Colonic mucosa (tissue), 4 donors: ENCODE measurements at regions not wholly inside any gene's neighbourhood (a gene's known extent, or its start where the extent isn't known, plus 50 kb on each side); places are given as distances from the start of the nearest gene placed in this dataset.

Source experiments
- DNase-seq: peaks from one replicate; pipeline ENCODE4 v3.0.0-alpha.2; 2020
- H3K27ac ChIP-seq: fragments of 200-600 bp; one replicate; pipeline ENCODE4 v1.8.0; 2021
- H3K27me3 ChIP-seq: fragments of 200-600 bp; one replicate; pipeline ENCODE4 v1.8.0; 2021
- H3K36me3 ChIP-seq: fragments of 200-600 bp; one replicate; pipeline ENCODE4 v1.8.0; 2021
- H3K4me1 ChIP-seq: fragments of 200-600 bp; one replicate; pipeline ENCODE4 v1.8.0; 2021; ENCODE audit warnings: mild to moderate bottlenecking
- H3K4me3 ChIP-seq: fragments of 200-600 bp; one replicate; pipeline ENCODE4 v1.8.0; 2021
- H3K9ac ChIP-seq, 2 donors: one replicate each; pipeline ENCODE4 v1.7.0; 2013; ENCODE audit warnings: control low read depth in 2 of 2, low read depth in 2 of 2, low read length in 2 of 2
- H3K9me3 ChIP-seq: fragments of 200-600 bp; one replicate; pipeline ENCODE4 v1.8.0; 2021
- CTCF ChIP-seq: fragments of 200-600 bp; IDR thresholded peaks from one replicate; pipeline ENCODE4 v1.8.0; 2022; ENCODE audit warnings: antibody characterized with exemption, mild to moderate bottlenecking
- intact Hi-C: fragments of 100-400 bp; cut with DNase I; formaldehyde crosslinking; loops from one replicate; pipeline ENCODE4 v1.14.1; 2022
- donor health status: healthy.
- donor health status: DM: no; HTN: no; CAD: no.
- donor health status: DM: no; HTN: no; CAD: no.

- Histone ChIP-seq H3K9me3 (no peaks in the 10 kb centered on the region), H3K27me3 (no peaks in the 10 kb centered on the region), H3K27ac (no peak overlapping the region), H3K9ac (no peak overlapping the region), H3K4me1 (no peaks in the 10 kb centered on the region), H3K4me3 (no peak overlapping the region), H3K36me3 (no peaks in the 10 kb centered on the region)
- no peak for DNase-seq
- TF ChIP-seq CTCF, result no peak
- intact Hi-C loops, result no loop called here
These were observed 1707.4 kb downstream of the PCDH7 start for GRCh38 chr4:32427566-32427965.

- no peak for DNase-seq
- Histone ChIP-seq H3K36me3 (no peaks in the 10 kb centered on the region), H3K9me3 (no peaks in the 10 kb centered on the region), H3K9ac (no peak overlapping the region), H3K27ac (no peak overlapping the region), H3K27me3 (no peaks in the 10 kb centered on the region), H3K4me3 (no peak overlapping the region), H3K4me1 (no peaks in the 10 kb centered on the region)
- TF ChIP-seq CTCF, result no peak
- intact Hi-C loops, result no loop called here
These were observed 1709.0 kb downstream of the PCDH7 start for GRCh38 chr4:32429151-32429550.

- H3K9me3 ChIP-seq, result no peaks in the 10 kb centered on the region
- intact Hi-C loops, result no loop called here
- no peak overlapping the region for H3K4me3 ChIP-seq
- DNase-seq, result no peak
- H3K27ac ChIP-seq, result no peak overlapping the region
- H3K36me3 ChIP-seq, result no peaks in the 10 kb centered on the region
- no peaks in the 10 kb centered on the region for H3K27me3 ChIP-seq
- TF ChIP-seq CTCF, result no peak
- no peak overlapping the region for H3K9ac ChIP-seq
- no peaks in the 10 kb centered on the region for H3K4me1 ChIP-seq
These were observed 1715.1 kb downstream of the PCDH7 start for GRCh38 chr4:32435308-32435707.

GRCh38 chr4:32436816-32437215 lies 1716.6 kb downstream of the PCDH7 start:
- no peak for DNase-seq
- Histone ChIP-seq H3K9ac (no peak overlapping the region), H3K27ac (no peak overlapping the region), H3K36me3 (no peaks in the 10 kb centered on the region), H3K4me1 (no peaks in the 10 kb centered on the region), H3K9me3 (no peaks in the 10 kb centered on the region), H3K27me3 (no peaks in the 10 kb centered on the region), H3K4me3 (no peak overlapping the region)
- TF ChIP-seq CTCF, result no peak
- intact Hi-C loops, result no loop called here

- Histone ChIP-seq H3K4me3 (no peak overlapping the region), H3K4me1 (no peaks in the 10 kb centered on the region), H3K27me3 (no peaks in the 10 kb centered on the region), H3K36me3 (no peaks in the 10 kb centered on the region), H3K9me3 (no peaks in the 10 kb centered on the region), H3K27ac (no peak overlapping the region), H3K9ac (no peak overlapping the region)
- intact Hi-C loops, result no loop called here
- no peak for TF ChIP-seq CTCF
- DNase-seq, result no peak
These were observed 1720.2 kb downstream of the PCDH7 start for GRCh38 chr4:32440391-32440790.

- Histone ChIP-seq H3K36me3 (no peaks in the 10 kb centered on the region), H3K9me3 (no peaks in the 10 kb centered on the region), H3K27me3 (no peaks in the 10 kb centered on the region), H3K4me3 (no peak overlapping the region), H3K4me1 (no peaks in the 10 kb centered on the region), H3K27ac (no peak overlapping the region), H3K9ac (no peak overlapping the region)
- no peak for TF ChIP-seq CTCF
- intact Hi-C loops, result no loop called here
- no peak for DNase-seq
These were observed 1734.3 kb downstream of the PCDH7 start for GRCh38 chr4:32454482-32454881.
